Aorta (tissue), 5 donors: ENCODE measurements at regions not wholly inside any gene's neighbourhood (a gene's known extent, or its start where the extent isn't known, plus 50 kb on each side); places are given as distances from the start of the nearest gene placed in this dataset.

Experiments used
- ATAC-seq: fragments of 200-7000 bp; cut with Tn5 transposase; one replicate; pipeline ENCODE4 v1.9.1; 2022; ENCODE audit warnings: moderate library complexity; ENCODE audit not compliant: low FRiP score
- DNase-seq, 2 donors: peaks; one replicate each; pipeline ENCODE4 v3.0.0-alpha.2; 2020
- H3K27ac ChIP-seq, 2 donors: one replicate each; pipeline ENCODE4 v1.5.1; 2013; ENCODE audit warnings: low read length in 2 of 2, mild to moderate bottlenecking in 2 of 2, moderate library complexity in 2 of 2, control low read depth in 1 of 2, inconsistent platforms in 1 of 2, low read depth in 1 of 2
- H3K27me3 ChIP-seq, 2 donors: one replicate each; pipeline ENCODE4 v1.6.1; 2013; ENCODE audit warnings: control low read depth in 1 of 2, low read length in 1 of 2, mild to moderate bottlenecking in 1 of 2, moderate library complexity in 1 of 2; ENCODE audit not compliant: insufficient read depth in 2 of 2, control insufficient read depth in 1 of 2
- H3K36me3 ChIP-seq, 2 donors: one replicate each; pipeline ENCODE4 v1.6.1; 2013; ENCODE audit warnings: control low read depth in 1 of 2, low read length in 1 of 2, mild to moderate bottlenecking in 1 of 2; ENCODE audit not compliant: insufficient read depth in 2 of 2, control insufficient read depth in 1 of 2
- H3K4me1 ChIP-seq, 2 donors: one replicate each; pipeline ENCODE4 v1.6.1; 2013; ENCODE audit warnings: low read length in 2 of 2, control low read depth in 1 of 2, mild to moderate bottlenecking in 1 of 2, moderate library complexity in 1 of 2; ENCODE audit not compliant: insufficient read depth in 2 of 2, control insufficient read depth in 1 of 2
- H3K4me3 ChIP-seq, 2 donors: one replicate each; pipeline ENCODE4 v1.5.1; 2013; ENCODE audit warnings: low read length in 2 of 2, control low read depth in 1 of 2, mild to moderate bottlenecking in 1 of 2
- H3K9me3 ChIP-seq: one replicate; pipeline ENCODE4 v1.6.1; 2013; ENCODE audit warnings: mild to moderate bottlenecking, low read length; ENCODE audit not compliant: control insufficient read depth
- WGBS, 2 donors: extraction: QIAGEN DNeasy Blood & Tissue Kit; methylation state at CpG; one replicate each; pipeline ENCODE4 v1.1.7; 2013; 5-methylcytosine and 5-hydroxymethylcytosine counted together
- intact Hi-C, 2 donors: fragments of 100-400 bp; cut with DNase I; formaldehyde crosslinking; loops; one replicate each; pipeline versions ENCODE4 v1.14.2 to v1.15.0; 2022
- donor health status: healthy with polysubstance abuse.
- donor health status: Bipolar disorder and iron deficiency.
- donor health status: DM: no; HTN: no; CAD: no.
- donor health status: DM: no; HTN: no; CAD: no.
- donor health status: DM: yes; HTN: yes; CAD: no.

- no peak for ATAC-seq
- no peaks in the 10 kb centered on the region for H3K27me3 ChIP-seq
- H3K9me3 ChIP-seq = peaks cover 2% of the 10 kb centered on the region
- intact Hi-C loops = loop anchor here (1.0 to 2.0 kb wide), 2 partner anchors 497 to 498 kb away; no protein-coding TSS in a partner anchor
- 50 to 58% methylated on average over 6 of the region's 6 CpGs for WGBS, 2 donors
- no peak overlapping the region for H3K4me3 ChIP-seq
- no peaks in the 10 kb centered on the region for H3K4me1 ChIP-seq
- no peak overlapping the region for H3K27ac ChIP-seq
- no peaks in the 10 kb centered on the region for H3K36me3 ChIP-seq
- DNase-seq = no peak
These were observed 79.7 kb upstream of the GNG2 start for GRCh38 chr14:51780741-51781140.

- Histone ChIP-seq H3K9me3 (peaks cover 4% of the 10 kb centered on the region), H3K36me3 (no peaks in the 10 kb centered on the region), H3K27ac (no peak overlapping the region), H3K4me3 (no peak overlapping the region), H3K4me1 (no peaks in the 10 kb centered on the region), H3K27me3 (no peaks in the 10 kb centered on the region)
- DNase-seq (no peak), ATAC-seq (no peak)
- WGBS, 2 donors = 83 to 84% methylated on average over 7 of the region's 7 CpGs
- intact Hi-C loops = loop anchor here in 1 of 2 donors (2.0 kb wide), 1 partner anchor 499 kb away; no protein-coding TSS in a partner anchor
These were observed 79.0 kb upstream of the GNG2 start for GRCh38 chr14:51781381-51781780.

GRCh38 chr14:51782435-51782834 is 78.0 kb upstream of the GNG2 start:
- DNase-seq (no peak), ATAC-seq (no peak)
- intact Hi-C loops = no loop called here
- WGBS, 2 donors = 90 to 92% methylated on average over 4 of the region's 4 CpGs
- H3K4me3 ChIP-seq = no peak overlapping the region
- H3K4me1 ChIP-seq = no peaks in the 10 kb centered on the region
- no peaks in the 10 kb centered on the region for H3K36me3 ChIP-seq
- no peaks in the 10 kb centered on the region for H3K27me3 ChIP-seq
- peaks cover 5% of the 10 kb centered on the region for H3K9me3 ChIP-seq
- H3K27ac ChIP-seq = no peak overlapping the region

- WGBS, 2 donors = 70 to 73% methylated on average over 4 of the region's 4 CpGs
- no peak for DNase-seq
- Histone ChIP-seq H3K4me3 (no peak overlapping the region), H3K36me3 (no peaks in the 10 kb centered on the region), H3K4me1 (no peaks in the 10 kb centered on the region), H3K9me3 (peaks cover 5% of the 10 kb centered on the region), H3K27ac (no peak overlapping the region), H3K27me3 (no peaks in the 10 kb centered on the region)
- ATAC-seq = no peak
- intact Hi-C loops = no loop called here
These were observed 76.6 kb upstream of the GNG2 start for GRCh38 chr14:51783765-51784164.

- intact Hi-C loops = no loop called here
- Histone ChIP-seq H3K27me3 (no peaks in the 10 kb centered on the region), H3K27ac (no peak overlapping the region), H3K4me1 (no peaks in the 10 kb centered on the region), H3K9me3 (peaks cover 5% of the 10 kb centered on the region), H3K4me3 (no peak overlapping the region), H3K36me3 (no peaks in the 10 kb centered on the region)
- ATAC-seq (no peak), DNase-seq (no peak)
These were observed 75.9 kb upstream of the GNG2 start for GRCh38 chr14:51784466-51784865.

GRCh38 chr14:51786227-51786626 is 74.2 kb upstream of the GNG2 start:
- intact Hi-C loops = no loop called here
- no peaks in the 10 kb centered on the region for H3K4me1 ChIP-seq
- WGBS, 2 donors = 97 to 99% methylated on average over 3 of the region's 3 CpGs
- H3K4me3 ChIP-seq = no peak overlapping the region
- no peak for ATAC-seq
- no peaks in the 10 kb centered on the region for H3K36me3 ChIP-seq
- peaks cover 5% of the 10 kb centered on the region for H3K9me3 ChIP-seq
- no peak for DNase-seq
- H3K27me3 ChIP-seq = no peaks in the 10 kb centered on the region
- no peak overlapping the region for H3K27ac ChIP-seq

- Histone ChIP-seq H3K27me3 (no peaks in the 10 kb centered on the region), H3K27ac (no peak overlapping the region), H3K4me3 (no peak overlapping the region), H3K9me3 (peaks cover 5% of the 10 kb centered on the region), H3K36me3 (no peaks in the 10 kb centered on the region), H3K4me1 (no peaks in the 10 kb centered on the region)
- DNase-seq (no peak), ATAC-seq (peak; percentile 33)
- intact Hi-C loops = no loop called here
- WGBS, 2 donors = 94 to 97% methylated on average over 4 of the region's 4 CpGs
These were observed 73.1 kb upstream of the GNG2 start for GRCh38 chr14:51787352-51787751.

GRCh38 chr14:51789114-51789513 is 71.3 kb upstream of the GNG2 start:
- ATAC-seq (no peak), DNase-seq (no peak)
- H3K4me1 ChIP-seq = no peaks in the 10 kb centered on the region
- no peak overlapping the region for H3K4me3 ChIP-seq
- peaks cover 5% of the 10 kb centered on the region for H3K9me3 ChIP-seq
- 92 to 93% methylated on average over 3 of the region's 3 CpGs for WGBS, 2 donors
- H3K27me3 ChIP-seq = no peaks in the 10 kb centered on the region
- H3K27ac ChIP-seq = no peak overlapping the region
- no peaks in the 10 kb centered on the region for H3K36me3 ChIP-seq
- intact Hi-C loops = no loop called here

- H3K4me1 ChIP-seq = no peaks in the 10 kb centered on the region
- intact Hi-C loops = no loop called here
- no peak overlapping the region for H3K27ac ChIP-seq
- no peaks in the 10 kb centered on the region for H3K27me3 ChIP-seq
- H3K4me3 ChIP-seq = no peak overlapping the region
- DNase-seq = no peak
- H3K9me3 ChIP-seq = peaks cover 5% of the 10 kb centered on the region
- ATAC-seq = no peak
- H3K36me3 ChIP-seq = no peaks in the 10 kb centered on the region
These were observed 70.8 kb upstream of the GNG2 start for GRCh38 chr14:51789596-51789995.
